ENCODE measurements at regions not wholly inside any gene's neighbourhood (a gene's known extent, or its start where the extent isn't known, plus 50 kb on each side); places are given as distances from the start of the nearest gene placed in this dataset.
"Not testable (repeated sequence)": the region's sequence is repeated elsewhere in the genome, so short reads cannot be mapped to it uniquely, and the experiment has no call there.

GRCh38 chr6:105862936-105863607 is 223.1 kb upstream of the PRDM1 start:
- Histone ChIP-seq H3K27me3 (ENCODE audit: insufficient read depth) (no peaks in the 10 kb centered on the region), H3K4me3 (no peak overlapping the region), H3F3A (replicated peaks; ENCODE audit: low read depth) (no peaks in the 10 kb centered on the region), H3K27ac (ENCODE audit: low read depth) (no peak overlapping the region), H2AFZ (no peak overlapping the region), H3K4me1 (ENCODE audit: insufficient read depth) (no peaks in the 10 kb centered on the region), H3K4me2 (no peak overlapping the region), H3K79me2 (replicated peaks; ENCODE audit: insufficient read depth) (no peaks in the 10 kb centered on the region), H3K9me2 (ENCODE audit: insufficient read depth) (peaks cover 13% of the 10 kb centered on the region; the same call in 1 of the 2 replicates), H3K36me3 (ENCODE audit: insufficient read depth) (no peaks in the 10 kb centered on the region), H4K20me1 (replicated peaks; ENCODE audit: insufficient read depth) (no peaks in the 10 kb centered on the region)
- H3K9me3 Mint-ChIP-seq, result peaks cover 3% of the 10 kb centered on the region; the same call in 2 of the 3 replicates
- no peak overlapping the region for H3K4me3 Mint-ChIP-seq
- no peak for TF ChIP-seq STAT1 (IDR thresholded peaks at IDR 0.05; ENCODE audit: unreplicated experiment)
- ATAC-seq, result no peak
- H3K27me3 Mint-ChIP-seq (ENCODE audit: insufficient read depth, low read depth, poor library complexity), result no peaks in the 10 kb centered on the region
- DNase-seq (ENCODE audit: low spot score), result no peak
- no peak overlapping the region for H3K27ac Mint-ChIP-seq
- peaks cover 3% of the 10 kb centered on the region; the same call in 2 of the 3 replicates for H3K4me1 Mint-ChIP-seq
- no peaks in the 10 kb centered on the region; the same call in 2 of the 3 replicates for H3K36me3 Mint-ChIP-seq (ENCODE audit: low read depth)

- not testable (repeated sequence) for H3K27ac ChIP-seq (ENCODE audit: low read depth); H3K27me3 ChIP-seq (ENCODE audit: insufficient read depth); H3K9me2 ChIP-seq (ENCODE audit: insufficient read depth); H4K20me1 ChIP-seq (replicated peaks; ENCODE audit: insufficient read depth); H2AFZ ChIP-seq; DNase-seq (ENCODE audit: low spot score); H3K4me3 Mint-ChIP-seq; H3F3A ChIP-seq (replicated peaks; ENCODE audit: low read depth); H3K27ac Mint-ChIP-seq; H3K36me3 ChIP-seq (ENCODE audit: insufficient read depth); H3K4me1 ChIP-seq (ENCODE audit: insufficient read depth); H3K79me2 ChIP-seq (replicated peaks; ENCODE audit: insufficient read depth); H3K27me3 Mint-ChIP-seq (ENCODE audit: insufficient read depth, low read depth, poor library complexity); H3K4me3 ChIP-seq; H3K9me3 Mint-ChIP-seq; H3K4me1 Mint-ChIP-seq; H3K4me2 ChIP-seq; ATAC-seq; H3K36me3 Mint-ChIP-seq (ENCODE audit: low read depth)
Measured at GRCh38 chr6:105860927-105861326, 225.2 kb upstream of the PRDM1 start.

GRCh38 chr6:105859457-105859856 is 226.7 kb upstream of the PRDM1 start:
- DNase-seq (ENCODE audit: low spot score) (no peak), ATAC-seq (no peak)
- peaks cover 8% of the 10 kb centered on the region for H3K27me3 Mint-ChIP-seq (ENCODE audit: insufficient read depth, low read depth, poor library complexity)
- Histone ChIP-seq H3K9me2 (ENCODE audit: insufficient read depth) (no peaks in the 10 kb centered on the region), H2AFZ (no peak overlapping the region), H3F3A (replicated peaks; ENCODE audit: low read depth) (no peaks in the 10 kb centered on the region), H3K79me2 (replicated peaks; ENCODE audit: insufficient read depth) (no peaks in the 10 kb centered on the region), H3K27me3 (ENCODE audit: insufficient read depth) (no peaks in the 10 kb centered on the region), H3K4me3 (no peak overlapping the region), H4K20me1 (replicated peaks; ENCODE audit: insufficient read depth) (no peaks in the 10 kb centered on the region), H3K4me1 (ENCODE audit: insufficient read depth) (no peaks in the 10 kb centered on the region), H3K36me3 (ENCODE audit: insufficient read depth) (no peaks in the 10 kb centered on the region), H3K27ac (ENCODE audit: low read depth) (no peak overlapping the region), H3K4me2 (no peak overlapping the region)
- no peaks in the 10 kb centered on the region for H3K4me1 Mint-ChIP-seq
- no peak overlapping the region for H3K27ac Mint-ChIP-seq
- no peak overlapping the region for H3K4me3 Mint-ChIP-seq
- H3K36me3 Mint-ChIP-seq (ENCODE audit: low read depth), result peaks cover 12% of the 10 kb centered on the region; the same call in 2 of the 3 replicates
- peaks cover 22% of the 10 kb centered on the region for H3K9me3 Mint-ChIP-seq
- TF ChIP-seq EZH2 (IDR thresholded peaks at IDR 0.05; ENCODE audit: low read depth, unreplicated experiment) (no peak), NANOG (IDR thresholded peaks at IDR 0.05; ENCODE audit: borderline replicate concordance) (no peak), CTCF (conservative IDR thresholded peaks at IDR 0.05; ENCODE audit: low read depth in 2 of 2) (no peak), JUNB (IDR thresholded peaks at IDR 0.05; ENCODE audit: unreplicated experiment) (no peak), EZH2phosphoT487 (IDR thresholded peaks at IDR 0.05; ENCODE audit: unreplicated experiment) (no peak), ZNF462 (CRISPR knock-in tag; IDR thresholded peaks at IDR 0.05) (no peak), CREB1 (CRISPR knock-in tag; IDR thresholded peaks at IDR 0.05; ENCODE audit: low read depth) (no peak)
